ENCODE measurements at regions not wholly inside any gene's neighbourhood (a gene's known extent, or its start where the extent isn't known, plus 50 kb on each side); places are given as distances from the start of the nearest gene placed in this dataset.

DNA sequence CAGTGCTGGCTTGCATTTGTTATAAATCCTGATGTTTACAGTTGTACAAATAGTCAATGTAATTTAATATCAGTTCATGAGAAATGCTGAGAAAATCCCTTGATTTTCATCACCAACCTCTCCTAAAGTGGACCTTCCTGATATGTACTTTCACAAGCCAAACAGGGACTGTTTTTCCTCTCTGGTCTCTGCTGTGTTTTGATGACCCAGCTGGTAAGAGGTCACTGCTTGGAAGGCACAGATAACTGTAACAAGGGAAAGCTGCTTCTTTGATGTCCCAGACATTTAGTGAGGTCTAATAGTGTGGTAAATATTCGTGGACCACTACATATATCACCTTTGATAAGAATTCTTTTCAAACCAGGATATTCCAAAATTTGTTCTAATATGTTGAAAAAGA, 68.7 kb upstream of the HAPLN1 start:
- Histone ChIP-seq H3K27ac (ENCODE audit: low read depth, low read length) (no peak overlapping the region), H3K18ac (ENCODE audit: low read length) (no peak overlapping the region), H3K79me1 (ENCODE audit: low read length) (no peaks in the 10 kb centered on the region), H3K14ac (ENCODE audit: low read length) (no peak overlapping the region), H4K8ac (ENCODE audit: low read depth, low read length) (no peak overlapping the region), H3K27me3 (ENCODE audit: insufficient read depth, low read length) (no peaks in the 10 kb centered on the region), H3K36me3 (ENCODE audit: control insufficient read depth in 1 of 2, insufficient read depth in 2 of 2, low read length in 2 of 2) (no peaks in the 10 kb centered on the region), H3K4me3 (ENCODE audit: low read depth, low read length) (no peak overlapping the region), H3K9me3 (ENCODE audit: insufficient read depth, low read depth, low read length) (no peaks in the 10 kb centered on the region), H3K4ac (ENCODE audit: low read depth, low read length) (no peak overlapping the region), H4K91ac (ENCODE audit: low read depth, low read length) (no peak overlapping the region), H3K23ac (ENCODE audit: low read length) (no peak overlapping the region), H3K4me2 (ENCODE audit: low read length) (no peak overlapping the region), H2BK120ac (ENCODE audit: insufficient read depth, low read length, poor library complexity) (no peak overlapping the region), H2AFZ (ENCODE audit: insufficient read depth, low read length, poor library complexity) (no peak overlapping the region), H2BK12ac (ENCODE audit: low read length) (no peak overlapping the region), H2AK5ac (ENCODE audit: low read length) (no peak overlapping the region), H4K12ac (ENCODE audit: low read depth, low read length) (no peak overlapping the region), H2BK5ac (ENCODE audit: low read depth, low read length, poor library complexity) (no peak overlapping the region), H3K4me1 (ENCODE audit: control insufficient read depth in 1 of 2, insufficient read depth in 2 of 2, low read length in 2 of 2) (no peaks in the 10 kb centered on the region), H3K9ac (ENCODE audit: low read length) (no peak overlapping the region), H3K79me2 (ENCODE audit: control insufficient read depth, insufficient read depth, low read length, poor library complexity) (no peaks in the 10 kb centered on the region)
- DNase-seq: no peak
- WGBS (ENCODE audit: extremely low coverage, insufficient coverage, insufficient read length): no CpG with 5 or more reads among the region's 1 CpG

DNA sequence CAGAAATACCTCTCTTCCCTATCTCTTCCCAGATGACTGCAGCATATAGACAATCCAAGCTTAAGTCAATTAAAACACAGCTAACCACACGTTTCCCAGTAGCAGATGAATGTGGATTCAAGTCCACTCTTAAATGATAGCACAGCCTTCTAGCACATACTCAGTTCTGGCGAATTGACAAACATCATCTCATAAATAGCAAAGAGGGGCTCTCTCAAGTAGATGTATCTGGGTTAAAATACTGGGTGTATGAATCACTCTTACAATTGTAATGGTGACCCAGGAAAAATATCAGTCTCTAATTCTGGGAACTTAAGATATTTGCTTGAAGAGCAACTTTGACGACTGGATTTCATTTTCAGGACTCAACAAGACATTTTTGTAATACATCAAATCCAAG, 67.0 kb upstream of the HAPLN1 start:
- H3K14ac ChIP-seq (ENCODE audit: low read length): no peak overlapping the region
- H2AFZ ChIP-seq (ENCODE audit: insufficient read depth, low read length, poor library complexity): no peak overlapping the region
- no peak overlapping the region for H2BK5ac ChIP-seq (ENCODE audit: low read depth, low read length, poor library complexity)
- no peak for DNase-seq
- H3K27me3 ChIP-seq (ENCODE audit: insufficient read depth, low read length): no peaks in the 10 kb centered on the region
- no peak overlapping the region for H4K91ac ChIP-seq (ENCODE audit: low read depth, low read length)
- H4K8ac ChIP-seq (ENCODE audit: low read depth, low read length): no peak overlapping the region
- no peak overlapping the region for H3K4ac ChIP-seq (ENCODE audit: low read depth, low read length)
- H4K12ac ChIP-seq (ENCODE audit: low read depth, low read length): no peak overlapping the region
- no peaks in the 10 kb centered on the region for H3K9me3 ChIP-seq (ENCODE audit: insufficient read depth, low read depth, low read length)
- H3K4me1 ChIP-seq (ENCODE audit: control insufficient read depth in 1 of 2, insufficient read depth in 2 of 2, low read length in 2 of 2): no peaks in the 10 kb centered on the region
- H3K36me3 ChIP-seq (ENCODE audit: control insufficient read depth in 1 of 2, insufficient read depth in 2 of 2, low read length in 2 of 2): no peaks in the 10 kb centered on the region
- no peak overlapping the region for H2BK120ac ChIP-seq (ENCODE audit: insufficient read depth, low read length, poor library complexity)
- H3K4me3 ChIP-seq (ENCODE audit: low read depth, low read length): no peak overlapping the region
- no peak overlapping the region for H2AK5ac ChIP-seq (ENCODE audit: low read length)
- no peak overlapping the region for H3K27ac ChIP-seq (ENCODE audit: low read depth, low read length)
- H3K79me1 ChIP-seq (ENCODE audit: low read length): no peaks in the 10 kb centered on the region
- H2BK12ac ChIP-seq (ENCODE audit: low read length): no peak overlapping the region
- H3K18ac ChIP-seq (ENCODE audit: low read length): no peak overlapping the region
- H3K23ac ChIP-seq (ENCODE audit: low read length): no peak overlapping the region
- H3K9ac ChIP-seq (ENCODE audit: low read length): no peak overlapping the region
- no peak overlapping the region for H3K4me2 ChIP-seq (ENCODE audit: low read length)
- no CpG with 5 or more reads among the region's 3 CpGs for whole genome bisulfite sequencing (ENCODE audit: extremely low coverage, insufficient coverage, insufficient read length)
- H3K79me2 ChIP-seq (ENCODE audit: control insufficient read depth, insufficient read depth, low read length, poor library complexity): no peaks in the 10 kb centered on the region

DNA sequence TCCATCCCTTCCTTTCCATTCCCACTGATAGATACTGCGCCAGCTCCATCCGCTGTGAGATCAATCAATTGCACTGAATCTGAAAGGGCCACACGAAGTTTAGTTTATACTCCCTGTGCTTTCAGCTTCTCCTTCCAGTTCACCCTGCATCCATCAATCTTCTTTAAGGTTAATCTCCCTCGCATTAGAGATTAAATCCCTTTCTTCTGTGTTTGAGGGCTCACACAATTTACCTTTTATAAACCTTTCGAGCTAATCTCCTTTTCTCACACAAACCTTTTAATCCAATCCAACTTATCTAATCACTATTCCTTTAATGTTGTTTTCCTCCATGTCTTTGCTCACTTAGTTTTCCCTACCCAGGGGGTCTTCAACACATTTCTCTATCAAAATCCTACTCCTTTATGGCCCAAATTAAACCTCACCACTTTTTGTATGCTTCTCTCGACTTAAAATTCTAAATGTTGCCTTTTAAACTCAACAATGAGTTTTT, 64.6 kb upstream of the HAPLN1 start:
- DNase-seq: no peak
- no peak overlapping the region for H3K18ac ChIP-seq (ENCODE audit: low read length)
- no peak overlapping the region for H2AFZ ChIP-seq (ENCODE audit: insufficient read depth, low read length, poor library complexity)
- H2AK5ac ChIP-seq (ENCODE audit: low read length): no peak overlapping the region
- H2BK5ac ChIP-seq (ENCODE audit: low read depth, low read length, poor library complexity): no peak overlapping the region
- no peaks in the 10 kb centered on the region for H3K9me3 ChIP-seq (ENCODE audit: insufficient read depth, low read depth, low read length)
- H3K4me3 ChIP-seq (ENCODE audit: low read depth, low read length): no peak overlapping the region
- H4K12ac ChIP-seq (ENCODE audit: low read depth, low read length): no peak overlapping the region
- no peak overlapping the region for H3K4me2 ChIP-seq (ENCODE audit: low read length)
- no peaks in the 10 kb centered on the region for H3K79me2 ChIP-seq (ENCODE audit: control insufficient read depth, insufficient read depth, low read length, poor library complexity)
- no peak overlapping the region for H3K9ac ChIP-seq (ENCODE audit: low read length)
- no peak overlapping the region for H3K4ac ChIP-seq (ENCODE audit: low read depth, low read length)
- H3K14ac ChIP-seq (ENCODE audit: low read length): no peak overlapping the region
- no peaks in the 10 kb centered on the region for H3K36me3 ChIP-seq (ENCODE audit: control insufficient read depth in 1 of 2, insufficient read depth in 2 of 2, low read length in 2 of 2)
- H3K4me1 ChIP-seq (ENCODE audit: control insufficient read depth in 1 of 2, insufficient read depth in 2 of 2, low read length in 2 of 2): no peaks in the 10 kb centered on the region
- no peak overlapping the region for H2BK120ac ChIP-seq (ENCODE audit: insufficient read depth, low read length, poor library complexity)
- H4K91ac ChIP-seq (ENCODE audit: low read depth, low read length): no peak overlapping the region
- H3K27ac ChIP-seq (ENCODE audit: low read depth, low read length): no peak overlapping the region
- no peak overlapping the region for H4K8ac ChIP-seq (ENCODE audit: low read depth, low read length)
- H3K79me1 ChIP-seq (ENCODE audit: low read length): no peaks in the 10 kb centered on the region
- WGBS (ENCODE audit: extremely low coverage, insufficient coverage, insufficient read length): 100% methylated on average over 2 of the region's 6 CpGs
- no peaks in the 10 kb centered on the region for H3K27me3 ChIP-seq (ENCODE audit: insufficient read depth, low read length)
- peak overlapping the region; percentile 75 for H3K23ac ChIP-seq (ENCODE audit: low read length)
- H2BK12ac ChIP-seq (ENCODE audit: low read length): no peak overlapping the region

DNA sequence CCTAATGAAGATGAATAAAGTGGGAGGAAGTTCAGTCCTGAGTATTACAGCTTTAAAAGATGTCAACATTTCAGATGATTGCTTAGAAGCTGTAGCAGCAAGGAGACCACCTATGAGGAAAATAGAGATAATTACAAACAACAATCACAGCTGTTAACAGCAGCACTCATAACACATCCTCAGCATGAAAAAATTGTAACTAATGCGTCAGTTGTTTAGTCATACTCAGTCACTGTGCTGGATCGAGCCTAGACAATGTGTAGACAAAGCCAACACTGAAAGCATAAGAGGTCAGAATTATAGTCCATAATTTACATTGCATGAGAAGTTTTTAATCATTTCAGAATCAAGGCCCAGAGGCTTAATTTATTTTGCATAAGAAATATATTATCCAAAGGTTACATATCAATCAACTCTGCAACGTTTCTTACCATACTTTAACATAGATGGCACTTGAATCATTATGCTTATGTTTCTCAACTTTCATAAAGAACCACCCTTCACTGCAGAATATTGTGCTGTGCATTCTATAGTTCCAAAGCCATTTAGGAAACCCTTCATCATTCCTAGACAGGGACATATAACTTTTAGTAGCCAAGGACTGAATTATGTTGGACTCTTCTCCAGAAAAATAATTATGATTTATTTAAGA, 60.2 kb upstream of the HAPLN1 start:
- H3K36me3 ChIP-seq (ENCODE audit: control insufficient read depth in 1 of 2, insufficient read depth in 2 of 2, low read length in 2 of 2): no peaks in the 10 kb centered on the region
- no peaks in the 10 kb centered on the region for H3K9me3 ChIP-seq (ENCODE audit: insufficient read depth, low read depth, low read length)
- no peak overlapping the region for H3K27ac ChIP-seq (ENCODE audit: low read depth, low read length)
- H3K4me2 ChIP-seq (ENCODE audit: low read length): no peak overlapping the region
- H3K23ac ChIP-seq (ENCODE audit: low read length): no peak overlapping the region
- no peak overlapping the region for H3K4me3 ChIP-seq (ENCODE audit: low read depth, low read length)
- H2BK5ac ChIP-seq (ENCODE audit: low read depth, low read length, poor library complexity): no peak overlapping the region
- no peaks in the 10 kb centered on the region for H3K27me3 ChIP-seq (ENCODE audit: insufficient read depth, low read length)
- H4K8ac ChIP-seq (ENCODE audit: low read depth, low read length): no peak overlapping the region
- H3K14ac ChIP-seq (ENCODE audit: low read length): no peak overlapping the region
- no peak overlapping the region for H3K9ac ChIP-seq (ENCODE audit: low read length)
- H3K79me2 ChIP-seq (ENCODE audit: control insufficient read depth, insufficient read depth, low read length, poor library complexity): no peaks in the 10 kb centered on the region
- H2BK12ac ChIP-seq (ENCODE audit: low read length): no peak overlapping the region
- H3K18ac ChIP-seq (ENCODE audit: low read length): no peak overlapping the region
- H2BK120ac ChIP-seq (ENCODE audit: insufficient read depth, low read length, poor library complexity): no peak overlapping the region
- no peak for DNase-seq
- H4K91ac ChIP-seq (ENCODE audit: low read depth, low read length): no peak overlapping the region
- no peaks in the 10 kb centered on the region for H3K4me1 ChIP-seq (ENCODE audit: control insufficient read depth in 1 of 2, insufficient read depth in 2 of 2, low read length in 2 of 2)
- no peaks in the 10 kb centered on the region for H3K79me1 ChIP-seq (ENCODE audit: low read length)
- H3K4ac ChIP-seq (ENCODE audit: low read depth, low read length): no peak overlapping the region
- no peak overlapping the region for H2AK5ac ChIP-seq (ENCODE audit: low read length)
- no peak overlapping the region for H2AFZ ChIP-seq (ENCODE audit: insufficient read depth, low read length, poor library complexity)
- WGBS (ENCODE audit: extremely low coverage, insufficient coverage, insufficient read length): no CpG with 5 or more reads among the region's 3 CpGs
- no peak overlapping the region for H4K12ac ChIP-seq (ENCODE audit: low read depth, low read length)

All from trophoblast cell (in vitro differentiated cells and primary cell).